Esophagus squamous epithelium (tissue), 5 donors: ENCODE measurements at regions not wholly inside any gene's neighbourhood (a gene's known extent, or its start where the extent isn't known, plus 50 kb on each side); places are given as distances from the start of the nearest gene placed in this dataset.

Experiments used
- DNase-seq: peaks from one replicate; lab custom pipeline; 2025; lab: John Stamatoyannopoulos, UW
- H3K27ac ChIP-seq, 4 donors: fragments of 200-600 bp; sonication (generic); one replicate each; pipeline ENCODE4 v1.5.1; 2016 to 2019; ENCODE audit warnings: mild to moderate bottlenecking in 1 of 4
- H3K27me3 ChIP-seq, 4 donors: fragments of 200-600 bp; sonication (generic); 1 replicate in 3 of 4; 2 replicates in 1 of 4; pipeline versions ENCODE4 v1.5.1 to v1.6.0; 2017 to 2021; ENCODE audit warnings: antibody characterized with exemption in 1 of 4
- H3K36me3 ChIP-seq, 3 donors: fragments of 200-600 bp; sonication (generic); one replicate each; pipeline ENCODE4 v1.5.1; 2016 to 2019
- H3K4me1 ChIP-seq, 3 donors: fragments of 200-600 bp; sonication (generic); one replicate each; pipeline ENCODE4 v1.5.1; 2017 to 2019
- H3K4me3 ChIP-seq, 4 donors: fragments of 200-600 bp; sonication (generic); 1 replicate in 3 of 4; 2 replicates in 1 of 4; pipeline ENCODE4 v1.5.1; 2016 to 2019; ENCODE audit warnings: mild to moderate bottlenecking in 2 of 4, moderate library complexity in 1 of 4
- H3K9me3 ChIP-seq, 3 donors: fragments of 200-600 bp; sonication (generic); one replicate each; pipeline ENCODE4 v1.5.1; 2016 to 2019
- POLR2A ChIP-seq, 4 donors: fragments of 450-650 bp; IDR thresholded peaks; one replicate each; pipeline ENCODE4 v1.6.1; 2017; ENCODE audit warnings: antibody characterized with exemption in 4 of 4, mild to moderate bottlenecking in 4 of 4, moderate library complexity in 3 of 4
- whole genome bisulfite sequencing, 2 donors: methylation state at CpG; one replicate each; pipeline ENCODE4 v1.1.5; 2018; 5-methylcytosine and 5-hydroxymethylcytosine counted together
- intact Hi-C: fragments of 100-400 bp; cut with DNase I; formaldehyde crosslinking; loops from one replicate; pipeline ENCODE4 v1.15.0; 2022
- TF ChIP-seq, protein P1 (sequence below), 6 experiments: fragments of 450-650 bp in 4 of 6; fragments of 200-600 bp in 2 of 6; sonication (generic) in 2 of 6; IDR thresholded peaks; one replicate each; pipeline ENCODE4 v1.5.1; 2016 to 2019; ENCODE audit warnings: antibody characterized with exemption in 6 of 6, mild to moderate bottlenecking in 4 of 6, moderate library complexity in 4 of 6
- donor health status: DM: yes; HTN: yes; CAD: no.

GRCh38 chr5:155189981-155190380 lies 176.4 kb downstream of the KIF4B start:
- no peak for DNase-seq

GRCh38 chr5:155193029-155193428 lies 179.5 kb downstream of the KIF4B start:
- intact Hi-C loops, result no loop called here
- H3K27ac ChIP-seq, result no peak overlapping the region

More at GRCh38 chr5:155189981-155190380, 176.4 kb downstream of the KIF4B start:
- Histone ChIP-seq H3K27ac (peak overlapping the region in 1 of 4 donors; percentile 19), H3K27me3 (no peaks in the 10 kb centered on the region), H3K4me1 (peaks cover 0 to 20% (median 0%) of the 10 kb centered on the region in 3 donors), H3K9me3 (peaks cover 0 to under 1% (median 0%) of the 10 kb centered on the region in 3 donors), H3K36me3 (no peaks in the 10 kb centered on the region), H3K4me3 (no peak overlapping the region)
- WGBS, 2 donors, result 39 to 48% methylated on average over 4 of the region's 4 CpGs
- no peak for TF ChIP-seq POLR2A (IDR thresholded peaks at IDR 0.05)
- TF ChIP-seq, protein P1, sequence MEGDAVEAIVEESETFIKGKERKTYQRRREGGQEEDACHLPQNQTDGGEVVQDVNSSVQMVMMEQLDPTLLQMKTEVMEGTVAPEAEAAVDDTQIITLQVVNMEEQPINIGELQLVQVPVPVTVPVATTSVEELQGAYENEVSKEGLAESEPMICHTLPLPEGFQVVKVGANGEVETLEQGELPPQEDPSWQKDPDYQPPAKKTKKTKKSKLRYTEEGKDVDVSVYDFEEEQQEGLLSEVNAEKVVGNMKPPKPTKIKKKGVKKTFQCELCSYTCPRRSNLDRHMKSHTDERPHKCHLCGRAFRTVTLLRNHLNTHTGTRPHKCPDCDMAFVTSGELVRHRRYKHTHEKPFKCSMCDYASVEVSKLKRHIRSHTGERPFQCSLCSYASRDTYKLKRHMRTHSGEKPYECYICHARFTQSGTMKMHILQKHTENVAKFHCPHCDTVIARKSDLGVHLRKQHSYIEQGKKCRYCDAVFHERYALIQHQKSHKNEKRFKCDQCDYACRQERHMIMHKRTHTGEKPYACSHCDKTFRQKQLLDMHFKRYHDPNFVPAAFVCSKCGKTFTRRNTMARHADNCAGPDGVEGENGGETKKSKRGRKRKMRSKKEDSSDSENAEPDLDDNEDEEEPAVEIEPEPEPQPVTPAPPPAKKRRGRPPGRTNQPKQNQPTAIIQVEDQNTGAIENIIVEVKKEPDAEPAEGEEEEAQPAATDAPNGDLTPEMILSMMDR (IDR thresholded peaks at IDR 0.05), result no peak
- intact Hi-C loops, result no loop called here

DNA sequence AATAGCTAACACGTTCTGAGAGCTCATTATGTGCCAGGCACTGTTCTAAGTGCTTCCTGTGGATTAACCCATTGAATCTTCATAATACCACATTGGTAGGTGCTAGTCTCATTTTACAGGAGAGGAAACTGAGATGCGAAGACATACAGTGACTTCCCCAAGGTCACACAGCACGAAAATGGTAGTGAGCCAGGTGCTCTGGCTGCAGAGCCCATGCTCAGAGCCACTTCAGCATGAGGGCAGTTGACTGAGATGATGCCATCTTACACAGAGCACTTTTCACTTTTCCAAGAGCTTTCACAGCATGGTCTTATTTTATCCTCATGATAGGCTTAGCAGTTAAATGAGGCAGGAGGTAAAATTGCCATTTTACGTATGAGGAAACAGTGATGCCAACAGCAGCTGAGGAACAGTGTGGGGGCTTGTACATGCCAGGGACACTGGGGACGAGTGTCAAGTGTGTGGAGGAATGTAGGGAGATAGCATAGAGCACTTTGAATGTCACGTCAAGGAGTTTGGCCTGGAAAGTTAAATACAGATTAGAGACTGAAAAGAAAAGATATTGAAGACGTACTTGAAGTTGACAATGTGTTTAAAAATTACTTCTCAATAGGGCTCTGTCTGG lies 180.0 kb downstream of the KIF4B start:
- Histone ChIP-seq H3K4me3 (no peak overlapping the region), H3K9me3 (peaks cover 0 to 4% (median 0%) of the 10 kb centered on the region in 3 donors), H3K27ac (no peak overlapping the region), H3K27me3 (no peaks in the 10 kb centered on the region), H3K36me3 (no peaks in the 10 kb centered on the region), H3K4me1 (peaks cover 0 to 20% (median 0%) of the 10 kb centered on the region in 3 donors)
- no peak for DNase-seq
- 63 to 64% methylated on average over 7 of the region's 7 CpGs for WGBS, 2 donors
- intact Hi-C loops, result no loop called here
- no peak for TF ChIP-seq POLR2A (IDR thresholded peaks at IDR 0.05)
- TF ChIP-seq, protein P1 (IDR thresholded peaks at IDR 0.05), result no peak

More at GRCh38 chr5:155193029-155193428, 179.5 kb downstream of the KIF4B start:
- TF ChIP-seq, protein P1 (IDR thresholded peaks at IDR 0.05), result no peak
- WGBS, 2 donors, result 40 to 55% methylated on average over 3 of the region's 3 CpGs
- peaks cover 0 to 3% (median 0%) of the 10 kb centered on the region in 3 donors for H3K9me3 ChIP-seq
- H3K4me3 ChIP-seq, result no peak overlapping the region
- peaks cover 0 to 20% (median 0%) of the 10 kb centered on the region in 3 donors for H3K4me1 ChIP-seq
- DNase-seq, result no peak
- H3K27me3 ChIP-seq, result no peaks in the 10 kb centered on the region
- no peaks in the 10 kb centered on the region for H3K36me3 ChIP-seq

- Histone ChIP-seq H3K36me3 (no peaks in the 10 kb centered on the region), H3K4me3 (peak overlapping the region in 1 of 4 donors; percentile 23), H3K9me3 (peaks cover 0 to 4% (median 0%) of the 10 kb centered on the region in 3 donors), H3K4me1 (peaks cover 0 to 23% (median 0%) of the 10 kb centered on the region in 3 donors), H3K27me3 (no peaks in the 10 kb centered on the region), H3K27ac (peak overlapping the region; percentile 49 to 84 (median 72))
- TF ChIP-seq, protein P1 (IDR thresholded peaks at IDR 0.05), result no peak
- no peak for TF ChIP-seq POLR2A (IDR thresholded peaks at IDR 0.05)
- no peak for DNase-seq
- intact Hi-C loops, result no loop called here
- WGBS, 2 donors, result 8 to 17% methylated on average over 1 to 2 of the region's 4 CpGs
Observed at GRCh38 chr5:155200608-155201007, 187.1 kb downstream of the KIF4B start.

DNA sequence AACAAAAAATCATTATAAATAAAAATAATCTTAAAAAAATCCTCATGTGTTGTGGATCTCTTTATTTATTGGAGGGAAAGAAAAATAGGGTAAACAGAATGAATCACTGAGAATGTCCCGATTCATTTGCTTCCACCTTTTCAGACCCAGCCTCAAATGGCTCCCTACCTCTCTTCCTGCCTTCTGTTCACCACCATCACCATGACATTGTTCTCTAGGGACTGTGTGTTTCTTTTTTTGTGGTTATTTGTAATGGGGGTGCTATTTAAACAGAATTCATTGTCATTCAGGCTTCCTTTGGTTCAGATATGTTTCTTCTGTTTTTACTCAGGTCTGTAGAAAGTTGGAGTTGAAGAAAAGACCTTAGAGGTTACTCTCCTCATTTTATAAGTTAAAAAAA lies 198.2 kb downstream of the KIF4B start:
- H3K36me3 ChIP-seq, result no peaks in the 10 kb centered on the region
- intact Hi-C loops, result no loop called here
- H3K9me3 ChIP-seq, result no peaks in the 10 kb centered on the region
- TF ChIP-seq, protein P1 (IDR thresholded peaks at IDR 0.05), result no peak
- no peak for TF ChIP-seq POLR2A (IDR thresholded peaks at IDR 0.05)
- WGBS, 2 donors, result 76 to 79% methylated on average over 1 of the region's 1 CpG
- DNase-seq, result no peak
- H3K27ac ChIP-seq, result no peak overlapping the region
- H3K4me3 ChIP-seq, result no peak overlapping the region
- H3K4me1 ChIP-seq, result no peaks in the 10 kb centered on the region
- H3K27me3 ChIP-seq, result no peaks in the 10 kb centered on the region
